GM19397 (cell line): ENCODE measurements at regions not wholly inside any gene's neighbourhood (a gene's known extent, or its start where the extent isn't known, plus 50 kb on each side); places are given as distances from the start of the nearest gene placed in this dataset.

Source experiments
- ATAC-seq: cut with Tn5 transposase; IDR thresholded peaks from one replicate; pipeline ENCODE4 v1.9.1; 2021; ENCODE audit warnings: mild to moderate bottlenecking, moderate library complexity; ENCODE audit not compliant: unreplicated experiment

GRCh38 chr1:58013237-58013636, 533.3 kb downstream of the OMA1 start:
- ATAC-seq, result no peak

- no peak for ATAC-seq
Observed at GRCh38 chr1:58011978-58012377, 534.5 kb downstream of the OMA1 start.

GRCh38 chr1:58006421-58007046, 540.0 kb downstream of the OMA1 start:
- ATAC-seq, result no peak

- ATAC-seq, result no peak
Observed at GRCh38 chr1:58005212-58005611, 541.3 kb downstream of the OMA1 start.

GRCh38 chr1:58003988-58004387, 542.5 kb downstream of the OMA1 start:
- ATAC-seq, result no peak

GRCh38 chr1:58003059-58003458, 543.5 kb downstream of the OMA1 start:
- ATAC-seq, result no peak

GRCh38 chr1:58000821-58001220, 545.7 kb downstream of the OMA1 start:
- ATAC-seq, result no peak

GRCh38 chr1:58000116-58000515, 546.4 kb downstream of the OMA1 start:
- ATAC-seq, result no peak

- no peak for ATAC-seq
Observed at GRCh38 chr1:57996400-57996799, 550.1 kb downstream of the OMA1 start.

GRCh38 chr1:57991289-57991688, 555.2 kb downstream of the OMA1 start:
- no peak for ATAC-seq

- ATAC-seq, result no peak
Observed at GRCh38 chr1:57989877-57990276, 556.6 kb downstream of the OMA1 start.

- no peak for ATAC-seq
Observed at GRCh38 chr1:57987523-57987922, 559.0 kb downstream of the OMA1 start.

GRCh38 chr1:57986432-57986831, 560.1 kb downstream of the OMA1 start:
- peak; percentile 61 for ATAC-seq

- ATAC-seq, result no peak
Observed at GRCh38 chr1:57984277-57984676, 560.4 kb upstream of the DAB1 start.

GRCh38 chr1:57983441-57983840, 559.6 kb upstream of the DAB1 start:
- ATAC-seq, result no peak

GRCh38 chr1:57982852-57983251, 559.0 kb upstream of the DAB1 start:
- ATAC-seq, result no peak

- no peak for ATAC-seq
Observed at GRCh38 chr1:57976216-57976615, 552.4 kb upstream of the DAB1 start.

GRCh38 chr1:57968321-57968720, 544.5 kb upstream of the DAB1 start:
- no peak for ATAC-seq

- no peak for ATAC-seq
Observed at GRCh38 chr1:57966751-57967406, 543.0 kb upstream of the DAB1 start.

GRCh38 chr1:57966340-57966739, 542.5 kb upstream of the DAB1 start:
- ATAC-seq, result no peak

GRCh38 chr1:57963581-57963980, 539.7 kb upstream of the DAB1 start:
- ATAC-seq, result no peak

GRCh38 chr1:57959531-57960241, 535.8 kb upstream of the DAB1 start:
- ATAC-seq, result no peak
